Head of caudate nucleus (tissue), 42 donors: ENCODE measurements at regions not wholly inside any gene's neighbourhood (a gene's known extent, or its start where the extent isn't known, plus 50 kb on each side); places are given as distances from the start of the nearest gene placed in this dataset.
"Not testable (repeated sequence)": the region's sequence is repeated elsewhere in the genome, so short reads cannot be mapped to it uniquely, and the experiment has no call there.

Source experiments
- DNase-seq, 42 donors: peaks; one replicate each; pipeline versions ENCODE4 v3.0.0 to v3.0.0-alpha.2; 2020 to 2021; ENCODE audit warnings: mixed read lengths in 7 of 42
- intact Hi-C: fragments of 100-400 bp; cut with DNase I; formaldehyde crosslinking; loops from one replicate; pipeline ENCODE4 v1.15.0; 2022

DNA sequence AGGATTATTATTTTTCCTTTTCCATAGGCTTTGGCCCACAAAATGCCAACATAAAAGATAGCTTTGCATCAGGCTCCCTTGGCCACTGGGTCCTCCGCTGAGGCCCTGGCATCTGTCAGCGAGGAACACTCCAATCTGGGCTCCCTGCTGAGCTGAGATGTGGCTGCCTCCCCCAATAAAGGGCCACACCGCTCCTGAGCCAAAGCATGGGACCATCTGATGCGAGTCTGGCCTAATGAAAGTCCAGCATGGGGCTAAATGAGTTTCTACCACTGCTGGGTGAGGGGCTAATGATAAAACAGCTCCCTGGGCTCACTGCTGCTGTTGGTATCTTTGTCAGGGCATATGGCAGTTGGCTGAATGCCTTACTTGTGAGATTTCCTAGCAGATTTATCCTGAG is 817.5 kb upstream of the SLC35B3 start:
- DNase-seq, result no peak
- intact Hi-C loops, result no loop called here

DNA sequence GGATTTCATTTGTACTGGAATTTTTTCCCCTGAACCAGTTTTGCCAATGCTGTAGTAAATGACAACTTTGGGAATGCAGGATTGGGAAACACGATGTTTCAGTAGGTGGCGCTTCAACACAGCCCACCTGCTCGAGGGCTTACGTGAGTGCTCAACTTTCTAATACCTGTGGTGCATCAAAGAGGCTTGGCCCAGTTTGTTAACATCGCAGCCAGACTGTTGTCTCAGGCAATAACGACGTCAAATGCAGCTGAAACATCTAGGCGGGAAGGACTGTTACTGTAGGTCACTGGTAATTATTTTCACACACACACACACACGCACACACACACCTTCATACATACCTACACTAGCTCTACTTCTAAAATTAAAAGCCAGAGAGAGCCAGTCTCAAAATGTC is 815.5 kb upstream of the SLC35B3 start:
- intact Hi-C loops, result no loop called here
- peak in 39 of 42 donors; percentile 3 to 72 (median 40) for DNase-seq

DNA sequence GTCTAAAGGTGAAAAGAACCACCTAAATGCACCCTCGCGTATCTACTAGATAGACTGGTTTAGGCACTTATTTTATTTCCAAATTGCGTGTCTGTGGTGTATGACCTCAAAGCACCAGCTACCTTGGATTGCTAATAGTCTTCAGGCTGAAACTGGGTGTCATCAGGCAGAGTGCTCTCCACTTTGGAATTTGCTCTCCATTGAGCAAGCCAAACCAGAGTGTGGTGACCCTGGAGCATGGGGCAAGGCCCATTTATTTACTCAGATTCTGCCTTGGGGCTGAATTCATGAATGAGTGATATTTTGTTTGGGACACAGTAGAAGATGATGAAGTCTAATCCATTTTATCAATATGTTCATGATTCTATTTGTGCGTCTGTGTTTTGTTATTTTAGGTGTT is 812.8 kb upstream of the SLC35B3 start:
- intact Hi-C loops, result no loop called here
- DNase-seq, result no peak

DNA sequence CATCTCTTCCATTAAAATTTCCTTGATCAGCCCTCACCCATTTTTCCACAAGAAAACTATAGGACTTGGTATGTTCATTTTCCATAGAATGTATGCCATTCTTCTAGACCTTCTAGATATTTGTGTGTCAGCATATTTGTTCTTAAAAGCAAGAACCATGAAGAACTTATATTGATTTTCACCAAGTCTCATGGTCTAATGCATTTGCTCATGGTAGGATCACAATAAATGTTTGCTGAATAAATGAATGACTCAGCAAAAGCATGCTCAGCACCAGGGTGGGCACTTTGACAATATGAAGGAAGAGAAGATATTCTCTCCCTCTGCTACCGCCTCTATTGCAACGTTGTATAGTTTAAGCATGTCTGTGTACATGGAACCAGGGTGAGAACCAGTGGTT is 805.5 kb upstream of the SLC35B3 start:
- no peak for DNase-seq
- intact Hi-C loops, result no loop called here

DNA sequence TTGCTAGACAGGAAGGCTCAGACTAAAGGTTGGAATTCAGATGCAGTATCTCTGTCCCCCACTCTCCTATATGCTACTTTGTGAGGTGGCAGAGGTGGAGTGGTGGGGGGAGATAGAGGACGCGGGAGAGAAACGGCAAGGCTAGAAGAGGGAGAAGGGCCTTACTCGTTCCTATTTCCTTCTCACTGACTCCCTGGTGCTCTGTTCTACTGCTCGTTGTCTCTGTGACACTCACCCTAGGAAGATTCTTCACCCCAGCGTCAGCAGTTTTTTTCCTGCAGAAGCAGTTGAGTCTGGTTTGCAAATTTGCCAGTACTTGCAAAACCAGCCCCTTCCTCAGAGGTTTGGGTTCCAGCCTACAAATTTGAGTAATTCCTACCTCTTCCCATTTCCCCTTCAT is 801.1 kb upstream of the SLC35B3 start:
- intact Hi-C loops, result no loop called here
- no peak for DNase-seq

DNA sequence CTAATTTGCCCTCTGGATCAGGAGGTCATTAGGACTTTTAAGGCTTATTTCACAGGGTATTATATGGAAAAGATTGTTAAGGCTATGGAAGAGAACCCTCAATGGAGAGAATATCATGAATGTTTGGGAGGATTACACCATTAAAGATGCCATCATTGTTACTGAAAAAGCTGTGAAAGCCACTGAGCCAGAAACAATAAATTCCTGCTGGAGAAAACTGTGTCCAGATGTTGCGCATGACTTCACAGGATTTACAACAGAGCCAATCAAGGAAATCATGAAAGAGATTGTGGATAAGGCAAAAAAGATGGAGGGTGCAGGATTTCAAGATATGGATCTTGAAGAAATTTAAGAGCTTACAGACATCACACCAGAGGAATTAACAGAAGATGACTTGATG is 798.3 kb upstream of the SLC35B3 start:
- intact Hi-C loops, result no loop called here
- no peak for DNase-seq

DNA sequence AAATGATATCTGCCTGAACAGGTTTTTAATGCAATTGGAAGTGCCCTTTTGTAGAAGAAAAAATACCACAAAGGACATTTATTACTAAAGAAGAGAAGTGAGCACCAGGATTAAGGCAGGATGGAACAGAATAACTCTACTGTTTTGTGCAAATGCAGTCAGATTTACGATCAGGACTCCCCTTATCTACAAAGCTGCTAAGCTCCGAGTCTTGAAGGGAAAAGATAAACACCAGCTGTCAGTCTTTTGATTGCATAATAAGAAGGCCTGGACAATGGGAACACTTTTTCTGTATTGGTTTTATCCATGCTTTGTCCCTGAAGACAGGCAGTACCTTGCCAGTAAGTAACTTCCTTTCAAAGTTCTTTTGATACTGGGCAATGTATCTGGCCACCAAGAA is 797.9 kb upstream of the SLC35B3 start:
- DNase-seq, result no peak
- intact Hi-C loops, result no loop called here

DNA sequence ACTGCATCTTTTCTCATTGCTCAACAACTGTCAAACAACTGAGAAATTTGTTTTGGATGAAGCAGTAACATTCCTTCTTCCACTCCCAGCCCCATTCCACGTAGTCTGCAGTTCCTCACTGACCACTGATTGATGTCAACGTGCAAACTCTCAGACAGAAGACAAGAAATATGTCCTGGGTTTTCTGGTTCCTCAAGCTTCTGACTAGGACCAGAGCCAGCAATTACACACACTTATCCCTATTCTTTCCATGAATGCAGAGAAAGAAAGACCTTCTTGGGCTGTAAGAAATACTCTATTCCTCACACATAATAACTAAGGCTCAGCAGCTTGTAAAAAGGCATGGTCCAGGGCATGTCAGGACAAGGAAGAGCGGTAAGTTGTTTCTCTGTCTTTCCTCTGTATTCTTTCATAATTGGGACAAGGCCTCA is 790.1 kb upstream of the SLC35B3 start:
- intact Hi-C loops, result no loop called here
- no peak for DNase-seq

DNA sequence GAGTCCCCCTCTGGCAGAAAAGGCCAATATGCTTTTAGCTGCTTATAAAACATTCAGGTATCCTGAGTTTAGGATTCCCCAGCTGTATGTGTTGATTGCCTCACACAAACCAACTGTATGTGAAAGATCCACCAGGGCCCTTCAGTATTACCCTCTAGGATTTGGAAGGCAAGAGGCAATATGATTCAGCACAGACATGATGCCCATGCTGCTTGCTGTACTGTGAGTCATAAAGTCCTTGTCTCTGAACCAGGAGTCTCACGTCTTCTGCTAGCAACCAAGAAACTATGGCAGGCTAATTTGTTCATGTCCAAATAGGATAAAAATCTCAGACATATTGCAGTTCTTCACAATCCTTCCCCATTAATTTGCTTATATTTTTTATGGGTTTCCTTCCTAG is 789.2 kb upstream of the SLC35B3 start:
- DNase-seq, result no peak
- intact Hi-C loops, result no loop called here

DNA sequence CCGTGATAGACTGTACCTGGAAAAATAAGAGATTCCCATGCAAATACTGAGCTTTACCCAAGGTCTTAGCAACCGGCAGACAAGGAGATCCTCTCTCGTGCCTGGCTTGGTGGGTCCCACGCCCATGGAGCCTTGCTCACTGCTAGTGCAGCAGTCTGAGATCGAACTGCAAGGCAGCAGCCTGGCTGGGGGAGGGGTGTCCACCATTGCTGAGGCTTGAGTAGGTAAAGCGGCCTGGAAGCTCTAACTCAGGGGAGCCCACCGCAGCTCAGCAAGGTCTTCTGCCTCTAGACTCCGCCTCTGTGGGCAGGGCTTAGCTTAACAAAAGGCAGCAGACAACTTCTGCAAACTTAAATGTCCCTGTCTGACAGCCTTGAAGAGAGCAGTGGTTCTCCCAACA is 778.4 kb upstream of the SLC35B3 start:
- DNase-seq, intact Hi-C loops: not testable (repeated sequence)

DNA sequence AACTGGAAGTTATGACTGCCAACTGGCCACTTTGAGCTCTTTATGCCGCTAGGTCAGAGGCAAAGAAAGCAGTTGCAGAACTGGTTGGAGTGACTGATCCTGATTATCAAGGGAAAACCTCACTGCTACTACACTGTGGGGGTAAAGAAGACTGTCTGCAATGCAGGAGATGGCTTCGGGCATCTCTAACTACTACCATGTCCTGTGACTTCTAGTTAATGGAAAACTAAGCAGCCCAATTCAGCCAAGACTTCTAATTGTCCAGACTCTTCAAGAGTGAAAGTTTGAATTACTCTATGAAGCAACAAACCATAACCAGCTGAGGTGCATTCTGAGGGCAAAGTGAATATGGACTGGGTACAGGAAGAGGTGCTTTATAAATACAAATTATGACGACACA is 773.6 kb upstream of the SLC35B3 start:
- no peak for DNase-seq
- intact Hi-C loops, result no loop called here

DNA sequence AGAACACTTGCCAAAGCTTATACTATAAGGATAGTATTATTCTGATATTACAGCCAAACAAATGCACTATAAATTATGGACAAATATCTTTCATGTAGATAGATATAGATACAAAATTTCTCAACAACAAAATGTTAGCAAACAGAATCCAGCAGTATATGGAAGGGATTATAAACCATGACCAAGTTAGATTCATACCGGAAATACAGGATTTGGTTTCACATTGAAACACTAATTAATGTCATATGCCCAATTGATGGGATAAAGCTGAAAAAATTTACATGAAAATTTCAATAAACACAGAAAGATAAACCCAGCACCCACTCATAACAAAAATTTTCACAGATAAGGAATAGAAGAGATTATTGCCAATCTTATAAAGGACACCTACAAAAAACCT is 770.3 kb upstream of the SLC35B3 start:
- DNase-seq, result no peak
- intact Hi-C loops, result no loop called here

DNA sequence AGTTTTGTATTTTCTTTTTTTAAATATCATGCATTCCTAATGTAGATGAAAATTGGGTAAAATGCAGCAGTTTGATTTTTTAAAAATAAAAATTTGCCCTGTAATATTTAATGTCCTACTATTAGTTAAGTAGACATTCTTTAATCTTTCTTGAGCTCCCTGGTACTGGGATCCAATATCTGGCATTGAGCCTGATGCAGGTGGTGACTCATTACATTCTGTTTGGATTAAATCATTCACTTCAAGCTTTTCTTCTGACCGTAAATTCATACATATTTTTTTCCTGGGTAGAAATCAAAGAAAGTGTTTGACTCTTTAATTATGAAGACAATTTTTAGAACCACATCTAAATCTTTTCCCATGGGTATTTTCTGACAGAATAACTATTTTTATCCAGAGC is 768.8 kb upstream of the SLC35B3 start:
- no peak for DNase-seq
- intact Hi-C loops, result no loop called here

DNA sequence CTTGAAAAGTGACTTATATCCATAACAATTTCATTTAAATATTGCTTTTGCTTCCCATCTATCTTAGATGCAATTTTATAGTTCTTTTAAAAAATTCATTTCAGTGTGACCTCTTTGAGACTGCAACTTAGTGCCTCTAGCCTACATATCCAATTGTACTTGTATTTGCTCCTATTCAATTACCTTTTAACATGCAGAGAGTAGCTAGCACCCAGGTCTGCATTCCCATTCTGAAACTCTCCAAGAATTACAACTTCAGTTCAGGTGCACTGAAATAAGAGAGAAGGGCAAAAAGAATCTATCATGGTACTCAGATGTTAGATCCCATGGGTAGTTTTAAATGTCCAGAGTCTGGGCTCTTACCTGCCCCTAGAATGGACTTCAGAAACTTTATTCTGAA is 765.4 kb upstream of the SLC35B3 start:
- intact Hi-C loops, result no loop called here

DNA sequence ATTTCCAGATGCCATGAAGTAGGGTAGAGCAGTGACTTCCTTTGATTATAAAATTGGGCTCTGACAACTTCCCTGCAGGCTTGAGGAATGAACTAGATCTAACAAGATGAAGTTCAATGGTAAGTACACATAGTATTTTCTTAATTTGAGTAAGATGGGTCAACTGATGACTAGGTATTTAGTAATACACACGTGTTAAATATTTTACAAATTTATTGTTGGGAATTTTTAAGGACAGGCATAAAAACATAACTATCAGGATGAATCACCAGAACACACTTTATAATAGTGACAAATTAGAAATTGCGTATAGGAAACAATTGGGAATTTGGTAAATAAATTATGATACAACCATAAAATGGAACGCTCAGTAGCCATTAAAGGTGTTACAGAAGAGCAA is 762.4 kb upstream of the SLC35B3 start:
- DNase-seq, result no peak
- intact Hi-C loops, result no loop called here

More for the DNA sequence above, 765.4 kb upstream of the SLC35B3 start:
- no peak for DNase-seq

DNA sequence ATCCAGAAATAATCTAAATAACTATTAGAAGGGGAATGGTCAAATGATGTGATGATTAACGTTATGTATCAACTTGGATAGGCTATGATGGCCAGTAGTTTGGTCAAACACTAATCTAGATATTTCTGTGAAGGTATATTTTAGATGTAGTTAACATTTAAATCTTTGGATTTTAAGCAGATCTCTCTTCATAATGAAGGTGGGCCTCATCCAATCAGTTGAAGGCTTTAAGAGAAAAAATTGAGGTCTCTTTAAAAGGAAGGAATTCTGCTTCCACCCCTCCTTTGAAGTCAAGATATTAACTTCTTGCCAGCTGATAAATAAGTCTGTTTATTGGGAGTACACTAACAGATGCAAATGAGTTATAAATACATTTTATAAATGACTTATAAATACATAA is 760.0 kb upstream of the SLC35B3 start:
- no peak for DNase-seq
- intact Hi-C loops, result no loop called here

DNA sequence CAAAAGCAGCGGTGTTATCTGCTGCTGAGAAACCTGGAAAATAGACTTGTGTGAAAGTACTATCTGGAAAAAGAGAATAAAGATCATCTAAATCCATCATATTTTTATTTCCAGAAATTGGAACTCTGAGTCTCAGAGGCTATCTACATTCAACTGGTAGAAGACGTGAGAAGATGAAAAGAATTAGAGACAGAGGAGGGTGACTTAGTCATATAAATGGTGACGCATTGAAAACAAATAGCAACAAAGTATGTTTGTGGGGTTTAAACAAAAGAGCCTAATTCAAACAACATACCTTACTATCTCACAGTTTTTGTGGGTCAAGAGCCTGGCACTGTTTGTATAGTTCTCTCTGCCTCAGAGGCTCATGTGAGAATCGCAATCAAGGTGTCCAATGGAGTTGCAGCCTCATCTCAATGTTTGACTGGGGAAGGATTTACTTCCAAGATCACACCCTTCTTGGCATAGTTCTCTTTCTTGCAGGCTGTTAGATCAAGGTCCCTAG is 757.1 kb upstream of the SLC35B3 start:
- no peak for DNase-seq
- intact Hi-C loops, result no loop called here

DNA sequence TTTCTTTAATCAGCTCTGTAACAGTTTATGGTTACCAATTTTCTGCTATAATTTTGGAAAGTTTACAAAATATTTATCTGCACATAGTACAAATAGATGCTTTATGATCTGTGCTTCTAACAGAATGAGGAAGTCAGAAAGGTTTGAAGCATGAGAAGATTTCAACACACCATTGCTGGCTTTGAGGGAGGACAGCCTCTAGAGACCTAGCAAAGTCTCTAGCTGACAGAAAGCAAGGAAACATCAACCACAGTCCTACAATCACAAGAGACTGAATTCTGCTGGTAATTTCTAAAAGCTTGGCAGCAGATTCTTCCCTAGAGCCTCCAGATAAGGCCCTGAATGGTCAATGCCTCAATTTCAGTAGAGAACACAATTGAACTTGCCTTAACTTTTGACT is 750.8 kb upstream of the SLC35B3 start:
- DNase-seq, result no peak
- intact Hi-C loops, result no loop called here

DNA sequence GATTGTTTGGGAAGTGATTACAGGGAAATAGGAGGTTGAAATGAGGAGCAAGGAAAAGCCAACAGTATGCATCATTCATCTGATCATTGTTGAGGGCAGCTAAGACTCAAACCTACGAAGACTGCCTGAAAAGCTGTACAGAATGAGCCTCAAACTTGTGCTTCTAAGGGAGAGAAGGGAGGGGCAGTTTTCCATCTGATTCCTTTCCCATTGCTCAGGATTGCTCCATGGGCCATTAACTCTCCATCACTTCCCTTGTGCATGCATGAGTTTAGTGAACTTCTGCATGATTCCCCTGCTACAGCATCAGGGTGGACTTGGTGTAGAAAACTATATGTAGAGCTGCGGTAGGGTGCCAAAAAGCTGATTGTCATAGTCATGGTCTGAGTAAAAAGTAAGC is 742.7 kb upstream of the SLC35B3 start:
- DNase-seq, result no peak
- intact Hi-C loops, result no loop called here

DNA sequence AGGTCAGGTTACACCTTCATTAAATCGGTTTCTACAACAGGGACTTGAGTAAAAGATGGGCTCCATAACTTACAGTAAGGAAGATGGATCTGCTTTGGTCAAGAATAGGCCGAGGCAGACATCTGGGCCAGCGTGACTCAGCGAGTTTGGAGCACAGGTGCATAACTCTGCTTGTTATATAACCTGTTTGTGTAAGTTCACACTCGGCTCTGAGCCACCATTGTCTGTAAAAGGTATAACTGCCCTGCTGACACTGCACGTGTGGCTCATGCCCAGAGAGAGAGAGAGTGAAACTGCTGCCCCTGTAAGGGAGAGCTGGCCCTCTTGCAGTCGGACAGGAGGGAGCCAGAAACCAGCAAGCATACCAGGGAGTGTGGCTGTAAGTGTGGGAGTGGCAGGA is 737.9 kb upstream of the SLC35B3 start:
- intact Hi-C loops, result no loop called here
- no peak for DNase-seq

DNA sequence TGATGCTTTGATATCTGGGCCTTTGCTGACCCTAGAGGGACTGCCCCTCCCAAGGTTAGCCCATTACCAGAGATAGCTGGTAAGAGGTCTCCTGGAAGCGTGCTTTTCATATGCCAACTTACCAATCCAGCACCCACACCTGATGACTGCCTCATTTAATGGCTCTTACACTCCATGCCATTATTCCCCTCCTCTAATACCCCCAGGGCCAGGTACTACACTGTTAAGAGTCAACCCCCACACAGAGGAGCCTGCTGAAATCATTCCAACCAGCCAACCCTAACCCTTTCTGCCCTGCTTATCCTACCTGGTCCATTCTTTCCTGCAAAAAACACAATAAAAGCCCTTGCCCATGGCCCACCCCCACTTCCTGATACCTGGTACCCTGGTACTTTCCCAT is 736.8 kb upstream of the SLC35B3 start:
- intact Hi-C loops, result no loop called here

DNA sequence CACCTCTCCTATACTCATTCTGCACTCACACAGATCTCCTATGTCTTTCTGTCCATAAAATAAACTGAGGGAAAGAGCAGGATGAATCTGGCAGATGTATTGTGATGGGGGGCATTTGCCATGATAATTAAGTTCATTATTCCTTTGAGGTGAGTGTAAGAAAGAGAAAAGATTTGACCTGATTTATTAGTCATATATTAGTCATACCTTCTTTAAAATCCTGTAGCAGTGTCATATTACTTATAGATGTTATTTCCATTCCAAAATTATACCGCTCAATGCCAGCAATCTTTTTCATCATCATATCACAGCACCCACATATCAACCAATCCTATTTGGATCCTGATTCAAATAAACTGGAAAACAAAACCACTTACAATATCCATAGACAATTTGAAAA is 733.3 kb upstream of the SLC35B3 start:
- intact Hi-C loops, result no loop called here
- no peak for DNase-seq

More for the DNA sequence above, 736.8 kb upstream of the SLC35B3 start:
- DNase-seq, result no peak
